Activated CD8-positive, alpha-beta T cell treated with anti-CD3 and anti-CD28 coated beads for 36 hours (primary cell): ENCODE measurements at regions not wholly inside any gene's neighbourhood (a gene's known extent, or its start where the extent isn't known, plus 50 kb on each side); places are given as distances from the start of the nearest gene placed in this dataset.

Experiments
- ATAC-seq: fragments of 200-7000 bp; cut with Tn5 transposase; one replicate; pipeline ENCODE4 v1.10.0; 2021; ENCODE audit warnings: mild to moderate bottlenecking, moderate library complexity
- CTCF ChIA-PET: fragments of 350-600 bp; sonication (Branson Sonifier 250); formaldehyde crosslinking; loops from one replicate; lab custom pipeline; 2021; ENCODE audit warnings: antibody characterized with exemption; lab: Charles Lee
- POLR2A ChIA-PET: fragments of 350-600 bp; sonication (Branson Sonifier 250); formaldehyde crosslinking; loops from one replicate; lab custom pipeline; 2021; ENCODE audit warnings: antibody characterized with exemption; lab: Charles Lee
- DNase-seq: peaks from one replicate; pipeline ENCODE4 v3.0.0-alpha.2; 2020
- H3K27ac Mint-ChIP-seq: one replicate; pipeline ENCODE4 v1.8.0; 2021; ENCODE audit warnings: mild to moderate bottlenecking, mixed read lengths
- H3K27me3 Mint-ChIP-seq: one replicate; pipeline ENCODE4 v1.8.0; 2021; ENCODE audit warnings: mixed read lengths
- H3K36me3 Mint-ChIP-seq: one replicate; pipeline ENCODE4 v1.8.0; 2021; ENCODE audit warnings: low read depth, mixed read lengths
- H3K4me1 Mint-ChIP-seq: one replicate; pipeline ENCODE4 v1.8.0; 2021; ENCODE audit warnings: low read depth, mixed read lengths
- H3K4me3 Mint-ChIP-seq: one replicate; pipeline ENCODE4 v1.8.0; 2021; ENCODE audit warnings: mild to moderate bottlenecking, moderate library complexity, mixed read lengths
- H3K9me3 Mint-ChIP-seq: one replicate; pipeline ENCODE4 v1.8.0; 2021; ENCODE audit warnings: mixed read lengths
- intact Hi-C: fragments of 100-400 bp; cut with micrococcal nuclease; formaldehyde crosslinking; loops from one replicate; pipeline ENCODE4 v1.10.0; 2022
- TF ChIP-seq, protein P1 (sequence below): fragments of 200-600 bp; IDR thresholded peaks from one replicate; pipeline ENCODE4 v1.8.0; 2022; ENCODE audit warnings: antibody characterized with exemption, mild to moderate bottlenecking

DNA sequence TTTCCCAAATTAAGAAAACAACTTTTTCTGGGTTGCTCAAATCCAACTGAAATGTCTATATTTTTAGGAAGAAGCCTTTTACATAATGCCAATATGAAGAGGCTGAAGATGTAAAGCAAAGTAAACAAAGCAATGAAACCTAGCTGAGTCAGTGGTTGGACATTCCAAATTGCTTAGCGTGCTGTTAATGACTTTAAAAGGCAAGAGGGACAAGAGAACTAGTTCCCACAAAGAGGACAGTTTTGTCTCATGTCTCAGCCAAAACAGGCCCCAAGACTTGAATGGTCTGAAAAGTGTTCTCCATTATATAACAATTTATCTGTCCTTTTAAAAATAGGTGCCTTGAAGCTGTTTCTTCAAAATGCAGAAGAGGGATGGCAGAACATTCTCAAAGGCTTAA, 407.0 kb downstream of the ENC1 start:
- Mint-ChIP-seq H3K27ac (no peak overlapping the region), H3K4me1 (no peaks in the 10 kb centered on the region), H3K36me3 (no peaks in the 10 kb centered on the region), H3K9me3 (peaks cover 2% of the 10 kb centered on the region), H3K27me3 (peaks cover 12% of the 10 kb centered on the region), H3K4me3 (no peak overlapping the region)
- ChIA-PET POLR2A (no interaction called here), CTCF (no interaction called here)
- TF ChIP-seq, protein P1, sequence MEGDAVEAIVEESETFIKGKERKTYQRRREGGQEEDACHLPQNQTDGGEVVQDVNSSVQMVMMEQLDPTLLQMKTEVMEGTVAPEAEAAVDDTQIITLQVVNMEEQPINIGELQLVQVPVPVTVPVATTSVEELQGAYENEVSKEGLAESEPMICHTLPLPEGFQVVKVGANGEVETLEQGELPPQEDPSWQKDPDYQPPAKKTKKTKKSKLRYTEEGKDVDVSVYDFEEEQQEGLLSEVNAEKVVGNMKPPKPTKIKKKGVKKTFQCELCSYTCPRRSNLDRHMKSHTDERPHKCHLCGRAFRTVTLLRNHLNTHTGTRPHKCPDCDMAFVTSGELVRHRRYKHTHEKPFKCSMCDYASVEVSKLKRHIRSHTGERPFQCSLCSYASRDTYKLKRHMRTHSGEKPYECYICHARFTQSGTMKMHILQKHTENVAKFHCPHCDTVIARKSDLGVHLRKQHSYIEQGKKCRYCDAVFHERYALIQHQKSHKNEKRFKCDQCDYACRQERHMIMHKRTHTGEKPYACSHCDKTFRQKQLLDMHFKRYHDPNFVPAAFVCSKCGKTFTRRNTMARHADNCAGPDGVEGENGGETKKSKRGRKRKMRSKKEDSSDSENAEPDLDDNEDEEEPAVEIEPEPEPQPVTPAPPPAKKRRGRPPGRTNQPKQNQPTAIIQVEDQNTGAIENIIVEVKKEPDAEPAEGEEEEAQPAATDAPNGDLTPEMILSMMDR = no peak
- intact Hi-C loops = no loop called here
- no peak for DNase-seq
- ATAC-seq = no peak

DNA sequence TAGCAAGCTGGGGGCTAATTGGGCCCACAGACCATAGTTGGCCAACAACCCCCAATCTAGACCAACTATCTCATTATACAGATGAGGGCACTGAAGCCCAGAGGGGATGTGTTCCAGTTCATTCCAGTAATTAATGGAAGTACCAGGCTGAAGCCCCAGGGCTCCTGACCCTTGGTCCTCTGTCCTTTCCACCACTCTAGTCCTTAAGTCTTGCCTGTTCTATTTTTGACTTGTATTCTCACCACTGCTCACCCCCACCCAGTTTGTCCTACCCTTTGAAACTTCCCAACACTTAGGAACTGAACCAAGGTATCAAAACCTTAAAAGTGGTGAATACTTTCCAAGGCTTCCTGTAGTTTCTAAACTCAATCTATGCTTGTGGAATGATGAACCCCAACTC, 407.4 kb downstream of the ENC1 start:
- no peak overlapping the region for H3K4me3 Mint-ChIP-seq
- ChIA-PET POLR2A (no interaction called here), CTCF (no interaction called here)
- peaks cover 11% of the 10 kb centered on the region for H3K27me3 Mint-ChIP-seq
- no peaks in the 10 kb centered on the region for H3K36me3 Mint-ChIP-seq
- no peak overlapping the region for H3K27ac Mint-ChIP-seq
- DNase-seq = no peak
- ATAC-seq = no peak
- no peaks in the 10 kb centered on the region for H3K4me1 Mint-ChIP-seq
- peaks cover 2% of the 10 kb centered on the region for H3K9me3 Mint-ChIP-seq
- TF ChIP-seq, protein P1 = no peak
- intact Hi-C loops = no loop called here

DNA sequence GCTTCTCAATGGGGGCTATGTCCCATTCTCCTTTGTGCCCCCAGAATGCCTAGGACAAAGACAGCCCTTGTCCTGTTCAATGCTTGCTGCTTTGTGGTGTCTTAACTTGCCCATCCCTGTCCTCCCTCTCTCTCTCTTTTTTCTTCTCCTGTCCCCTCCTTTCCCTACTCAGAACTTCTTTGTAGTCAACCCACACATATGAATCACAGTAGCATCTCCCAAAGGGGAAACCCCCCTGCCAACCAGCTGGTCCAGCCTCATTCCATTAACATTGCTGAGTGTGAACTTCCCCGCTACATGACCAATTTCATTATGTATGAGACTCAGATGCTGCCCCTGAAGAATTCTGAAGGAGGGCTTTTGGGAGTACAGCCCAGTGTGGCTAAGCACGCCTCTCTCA, 408.3 kb downstream of the ENC1 start:
- no peak overlapping the region for H3K27ac Mint-ChIP-seq
- intact Hi-C loops = no loop called here
- H3K4me1 Mint-ChIP-seq = no peaks in the 10 kb centered on the region
- POLR2A ChIA-PET = no interaction called here
- peak; percentile 6 for DNase-seq
- no peaks in the 10 kb centered on the region for H3K36me3 Mint-ChIP-seq
- peak; percentile 49 for ATAC-seq
- TF ChIP-seq, protein P1 = no peak
- peaks cover 14% of the 10 kb centered on the region for H3K27me3 Mint-ChIP-seq
- CTCF ChIA-PET = no interaction called here
- no peak overlapping the region for H3K4me3 Mint-ChIP-seq
- peaks cover 2% of the 10 kb centered on the region for H3K9me3 Mint-ChIP-seq

DNA sequence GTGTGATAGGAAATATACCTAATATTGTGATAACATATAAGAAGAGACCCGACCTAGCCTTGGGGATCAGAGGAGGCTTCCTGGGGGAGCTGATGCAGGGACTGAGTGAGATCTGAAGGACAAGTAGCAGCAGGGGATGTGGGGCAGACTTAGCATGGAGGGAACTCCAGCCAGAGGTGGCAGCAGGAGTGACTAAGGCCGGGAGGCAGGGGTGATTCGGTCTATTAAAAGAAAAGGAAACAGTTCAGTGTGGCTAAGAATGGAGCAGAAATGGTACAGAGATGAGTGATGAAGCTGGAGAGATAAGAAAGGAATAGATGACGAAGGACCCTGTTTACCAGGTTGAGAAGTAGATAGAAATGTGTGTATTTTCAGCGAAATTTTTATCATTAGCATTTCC, 408.8 kb downstream of the ENC1 start:
- no peak for ATAC-seq
- POLR2A ChIA-PET = no interaction called here
- DNase-seq = no peak

DNA sequence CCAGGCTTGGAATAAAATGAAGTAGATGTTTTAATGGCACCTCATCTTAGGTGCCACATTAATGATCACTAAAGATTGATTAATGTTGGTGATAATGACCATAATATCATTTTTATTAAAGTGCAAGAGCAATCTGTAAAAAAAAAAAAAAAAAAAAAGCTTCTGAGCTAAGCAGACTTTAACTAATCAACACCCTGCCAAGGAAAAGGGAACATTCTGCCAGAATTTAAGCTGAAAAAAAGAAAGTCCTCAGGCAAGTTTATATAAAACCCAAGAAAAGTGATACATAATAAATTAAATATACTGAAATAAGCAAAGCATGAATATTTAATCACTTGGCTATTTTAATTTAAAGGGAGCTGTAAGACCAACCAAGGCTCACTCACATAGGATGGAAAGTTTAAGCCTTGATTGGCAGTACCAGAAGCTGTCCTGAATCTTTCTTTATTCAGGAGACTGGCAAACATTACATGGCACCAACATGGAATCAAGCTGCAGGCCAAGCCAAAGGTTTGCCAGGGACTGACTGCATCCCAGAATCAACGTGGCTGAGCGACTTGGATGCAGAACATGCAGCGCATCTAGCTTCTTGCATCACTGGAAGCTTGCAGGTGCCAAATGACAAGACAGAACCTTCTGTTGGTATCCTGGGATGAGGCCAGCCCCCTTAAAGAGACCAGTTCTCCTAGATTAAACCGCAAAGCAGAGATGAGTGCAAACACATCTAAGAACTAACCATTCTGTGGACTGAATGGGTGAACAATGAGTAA, 413.6 kb downstream of the ENC1 start:
- DNase-seq (no peak), ATAC-seq (no peak)
- H3K27me3 Mint-ChIP-seq = peaks cover 8% of the 10 kb centered on the region
- intact Hi-C loops = no loop called here
- no peak overlapping the region for H3K4me3 Mint-ChIP-seq
- POLR2A ChIA-PET = no interaction called here
- TF ChIP-seq, protein P1 = no peak
- no peaks in the 10 kb centered on the region for H3K36me3 Mint-ChIP-seq
- CTCF ChIA-PET = no interaction called here
- H3K27ac Mint-ChIP-seq = no peak overlapping the region
- no peaks in the 10 kb centered on the region for H3K4me1 Mint-ChIP-seq
- H3K9me3 Mint-ChIP-seq = peaks cover 2% of the 10 kb centered on the region

More for the DNA sequence above, 408.8 kb downstream of the ENC1 start:
- no peak overlapping the region for H3K4me3 Mint-ChIP-seq
- H3K4me1 Mint-ChIP-seq = no peaks in the 10 kb centered on the region
- TF ChIP-seq, protein P1 = no peak
- H3K27me3 Mint-ChIP-seq = peaks cover 14% of the 10 kb centered on the region
- no peak overlapping the region for H3K27ac Mint-ChIP-seq
- no peaks in the 10 kb centered on the region for H3K36me3 Mint-ChIP-seq
- intact Hi-C loops = no loop called here
- peaks cover 2% of the 10 kb centered on the region for H3K9me3 Mint-ChIP-seq
- CTCF ChIA-PET = no interaction called here
